GM23338 (cell line): ENCODE measurements at regions not wholly inside any gene's neighbourhood (a gene's known extent, or its start where the extent isn't known, plus 50 kb on each side); places are given as distances from the start of the nearest gene placed in this dataset.

Experiments
- CTCF ChIP-seq, 2 experiments: fragments of 200-600 bp in 1 of 2; sonication (generic) in 1 of 2; conservative IDR thresholded peaks; 2 replicates each; pipeline versions ENCODE4 v1.5.1 to v1.6.1; 2016 to 2017; ENCODE audit warnings: antibody characterized with exemption in 2 of 2, low read depth in 2 of 2, mild to moderate bottlenecking in 2 of 2, moderate library complexity in 1 of 2
- EZH2phosphoT487 ChIP-seq: fragments of 200-600 bp; sonication (generic); IDR thresholded peaks from one replicate; pipeline ENCODE4 v1.8.1; 2018; ENCODE audit warnings: antibody characterized with exemption; ENCODE audit not compliant: unreplicated experiment
- JUNB ChIP-seq: IDR thresholded peaks from one replicate; pipeline ENCODE4 v1.6.1; 2016; ENCODE audit warnings: antibody characterized with exemption; ENCODE audit not compliant: unreplicated experiment
- NANOG ChIP-seq: IDR thresholded peaks from 2 replicates; pipeline ENCODE4 v1.6.1; 2016; ENCODE audit warnings: antibody characterized with exemption, borderline replicate concordance
- POLR2AphosphoS5 ChIP-seq: IDR thresholded peaks from 2 replicates; pipeline ENCODE4 v1.6.1; 2016; ENCODE audit warnings: antibody characterized with exemption, low read depth
- REST ChIP-seq: IDR thresholded peaks from one replicate; pipeline ENCODE4 v1.6.1; 2018; ENCODE audit warnings: antibody characterized with exemption; ENCODE audit not compliant: unreplicated experiment
- STAT1 ChIP-seq: IDR thresholded peaks from one replicate; pipeline ENCODE4 v1.6.1; 2016; ENCODE audit warnings: antibody characterized with exemption; ENCODE audit not compliant: unreplicated experiment
- ZNF114 ChIP-seq: fragments of 250-450 bp; sonication (Bioruptor Pico); IDR thresholded peaks from 2 replicates; pipeline ENCODE4 v1.5.0; 2020; ENCODE audit warnings: mild to moderate bottlenecking, moderate library complexity

- TF ChIP-seq CTCF (conservative IDR thresholded peaks at IDR 0.05; ENCODE audit: low read depth in 2 of 2) (no peak), REST (no peak), POLR2AphosphoS5 (no peak), STAT1 (no peak), JUNB (no peak), ZNF114 (CRISPR knock-in tag) (no peak), NANOG (no peak), EZH2phosphoT487 (no peak)
Observed at GRCh38 chr4:31341601-31342359, 621.6 kb downstream of the PCDH7 start.
